Ovary (tissue), 7 donors: ENCODE measurements at regions not wholly inside any gene's neighbourhood (a gene's known extent, or its start where the extent isn't known, plus 50 kb on each side); places are given as distances from the start of the nearest gene placed in this dataset.

Source experiments
- DNase-seq, 5 donors: peaks; one replicate each; pipeline ENCODE4 v3.0.0-alpha.2; 2019 to 2020
- H3K27ac ChIP-seq, 2 donors: fragments of 200-600 bp; one replicate each; pipeline versions ENCODE4 v1.5.1 to v1.8.0; 2019 to 2022
- H3K27me3 ChIP-seq: fragments of 200-600 bp; one replicate; pipeline ENCODE4 v1.8.0; 2022
- H3K36me3 ChIP-seq: fragments of 200-600 bp; sonication (generic); one replicate; pipeline ENCODE4 v1.5.1; 2019
- H3K4me1 ChIP-seq: one replicate; pipeline ENCODE4 v1.8.1; 2013; ENCODE audit warnings: mild to moderate bottlenecking, moderate library complexity; ENCODE audit not compliant: insufficient read depth
- H3K4me3 ChIP-seq: fragments of 200-600 bp; sonication (generic); one replicate; pipeline ENCODE4 v1.5.1; 2017
- H3K9me3 ChIP-seq, 2 donors: fragments of 200-600 bp in 1 of 2; sonication (generic) in 1 of 2; one replicate each; pipeline versions ENCODE4 v1.5.1 to v1.8.1; 2013 to 2019; ENCODE audit warnings: mild to moderate bottlenecking in 1 of 2, moderate library complexity in 1 of 2
- EP300 ChIP-seq: sonication (generic); formaldehyde crosslinking; IDR thresholded peaks from one replicate; pipeline ENCODE4 v1.6.1; 2017; ENCODE audit warnings: antibody characterized with exemption
- POLR2A ChIP-seq: fragments of 450-650 bp; IDR thresholded peaks from one replicate; pipeline ENCODE4 v1.6.1; 2017; ENCODE audit warnings: antibody characterized with exemption, mild to moderate bottlenecking, moderate library complexity
- WGBS, 3 donors: extraction: QIAGEN DNeasy Blood & Tissue Kit in 1 of 3; methylation state at CpG; one replicate each; pipeline versions ENCODE4 v1.1.5 to v1.1.7; 2013 to 2017; 5-methylcytosine and 5-hydroxymethylcytosine counted together
- intact Hi-C, 4 donors: fragments of 100-400 bp; cut with DNase I; formaldehyde crosslinking; loops; one replicate each; pipeline versions ENCODE4 v1.11.0 to v1.15.1; 2022 to 2023
- TF ChIP-seq, protein P1 (sequence below), 3 donors: fragments of 450-650 bp in 2 of 3; fragments of 200-600 bp in 1 of 3; IDR thresholded peaks; one replicate each; pipeline versions ENCODE4 v1.5.1 to v1.8.0; 2016 to 2022; ENCODE audit warnings: antibody characterized with exemption in 3 of 3, mild to moderate bottlenecking in 1 of 3
- donor health status: DM: no; HTN: no; CAD: no; lungs with moderate emphysema.
- donor health status: DM: no; HTN: no; CAD: no.
- donor health status: Bipolar disorder and iron deficiency.
- donor health status: DM: no; HTN: no; CAD: no.
- donor health status: DM: yes; HTN: yes; CAD: no.

GRCh38 chr7:155154586-155154985 is 84.5 kb downstream of the HTR5A start:
- Histone ChIP-seq H3K4me3 (no peak overlapping the region), H3K27ac (no peak overlapping the region), H3K27me3 (no peaks in the 10 kb centered on the region), H3K9me3 (no peaks in the 10 kb centered on the region), H3K4me1 (no peaks in the 10 kb centered on the region), H3K36me3 (no peaks in the 10 kb centered on the region)
- TF ChIP-seq, protein P1, sequence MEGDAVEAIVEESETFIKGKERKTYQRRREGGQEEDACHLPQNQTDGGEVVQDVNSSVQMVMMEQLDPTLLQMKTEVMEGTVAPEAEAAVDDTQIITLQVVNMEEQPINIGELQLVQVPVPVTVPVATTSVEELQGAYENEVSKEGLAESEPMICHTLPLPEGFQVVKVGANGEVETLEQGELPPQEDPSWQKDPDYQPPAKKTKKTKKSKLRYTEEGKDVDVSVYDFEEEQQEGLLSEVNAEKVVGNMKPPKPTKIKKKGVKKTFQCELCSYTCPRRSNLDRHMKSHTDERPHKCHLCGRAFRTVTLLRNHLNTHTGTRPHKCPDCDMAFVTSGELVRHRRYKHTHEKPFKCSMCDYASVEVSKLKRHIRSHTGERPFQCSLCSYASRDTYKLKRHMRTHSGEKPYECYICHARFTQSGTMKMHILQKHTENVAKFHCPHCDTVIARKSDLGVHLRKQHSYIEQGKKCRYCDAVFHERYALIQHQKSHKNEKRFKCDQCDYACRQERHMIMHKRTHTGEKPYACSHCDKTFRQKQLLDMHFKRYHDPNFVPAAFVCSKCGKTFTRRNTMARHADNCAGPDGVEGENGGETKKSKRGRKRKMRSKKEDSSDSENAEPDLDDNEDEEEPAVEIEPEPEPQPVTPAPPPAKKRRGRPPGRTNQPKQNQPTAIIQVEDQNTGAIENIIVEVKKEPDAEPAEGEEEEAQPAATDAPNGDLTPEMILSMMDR (IDR thresholded peaks at IDR 0.05), result no peak
- TF ChIP-seq EP300 (no peak), POLR2A (no peak)
- WGBS, 3 donors, result 63 to 73% (median 69%) methylated on average over 10 of the region's 10 CpGs
- intact Hi-C loops, result no loop called here
- no peak for DNase-seq

- no peaks in the 10 kb centered on the region for H3K27me3 ChIP-seq
- no peaks in the 10 kb centered on the region for H3K4me1 ChIP-seq
- H3K36me3 ChIP-seq, result no peaks in the 10 kb centered on the region
- no peak overlapping the region for H3K4me3 ChIP-seq
- WGBS, 3 donors, result 64 to 72% (median 65%) methylated on average over 5 of the region's 5 CpGs
- no peak overlapping the region for H3K27ac ChIP-seq
- intact Hi-C loops, result no loop called here
- DNase-seq, result no peak
- TF ChIP-seq POLR2A (no peak), EP300 (no peak)
- H3K9me3 ChIP-seq, result no peaks in the 10 kb centered on the region
Measured at GRCh38 chr7:155161690-155162089, 91.6 kb downstream of the HTR5A start.

- no peaks in the 10 kb centered on the region for H3K36me3 ChIP-seq
- H3K4me1 ChIP-seq, result no peaks in the 10 kb centered on the region
- TF ChIP-seq, protein P1 (IDR thresholded peaks at IDR 0.05), result no peak
- TF ChIP-seq POLR2A (no peak), EP300 (no peak)
- no peak for DNase-seq
- no peaks in the 10 kb centered on the region for H3K27me3 ChIP-seq
- H3K9me3 ChIP-seq, result no peaks in the 10 kb centered on the region
- H3K27ac ChIP-seq, result no peak overlapping the region
- intact Hi-C loops, result no loop called here
- no peak overlapping the region for H3K4me3 ChIP-seq
Measured at GRCh38 chr7:155162422-155162821, 92.3 kb downstream of the HTR5A start.

DNA sequence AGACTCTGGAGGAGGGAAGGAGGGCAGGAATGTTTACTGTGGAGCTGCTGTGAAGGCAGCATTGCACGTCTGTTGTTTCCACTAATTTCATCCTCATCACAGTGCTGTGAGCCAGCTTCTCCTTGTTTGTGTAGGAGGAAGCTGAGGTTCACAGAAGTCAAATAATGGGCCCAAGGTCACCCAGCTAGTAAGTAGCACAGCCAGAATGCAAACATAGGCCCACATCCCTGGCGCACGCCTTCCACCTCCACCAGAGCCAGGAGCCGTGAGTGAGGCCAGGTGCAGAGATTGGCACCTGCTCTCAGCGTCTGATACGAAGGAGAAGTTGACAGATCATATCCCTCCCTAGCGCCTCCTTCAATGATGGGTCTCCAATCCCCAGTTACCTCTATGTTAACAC is 93.6 kb downstream of the HTR5A start:
- TF ChIP-seq, protein P1 (IDR thresholded peaks at IDR 0.05), result no peak
- no peak for TF ChIP-seq POLR2A
- TF ChIP-seq EP300, result no peak
- Histone ChIP-seq H3K27ac (no peak overlapping the region), H3K4me3 (no peak overlapping the region), H3K4me1 (no peaks in the 10 kb centered on the region), H3K36me3 (no peaks in the 10 kb centered on the region), H3K27me3 (no peaks in the 10 kb centered on the region), H3K9me3 (no peaks in the 10 kb centered on the region)
- no peak for DNase-seq
- intact Hi-C loops, result no loop called here
- WGBS, 3 donors, result 37 to 68% (median 45%) methylated on average over 7 of the region's 7 CpGs

DNA sequence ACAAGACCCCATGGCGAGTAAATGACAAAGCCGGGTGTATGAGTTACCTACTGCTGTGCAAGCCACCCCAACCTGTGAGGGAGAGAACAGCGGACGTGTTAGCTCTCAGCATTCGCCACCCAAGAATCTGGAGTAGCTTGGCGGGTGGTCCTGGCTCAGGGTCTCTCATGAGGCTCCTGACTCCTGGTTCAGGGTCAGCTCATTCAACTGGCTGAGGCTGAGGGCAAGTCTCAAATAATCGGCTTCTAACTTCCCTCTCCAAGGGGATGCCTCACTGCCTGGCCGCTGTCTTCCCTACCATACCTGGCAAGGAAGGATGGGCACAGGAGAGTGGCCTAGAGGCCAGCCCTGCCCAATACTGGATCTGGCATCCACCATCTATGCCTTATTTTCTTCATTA is 94.2 kb downstream of the HTR5A start:
- intact Hi-C loops, result no loop called here
- DNase-seq, result no peak
- 79 to 83% (median 79%) methylated on average over 8 of the region's 8 CpGs for WGBS, 3 donors
- Histone ChIP-seq H3K9me3 (no peaks in the 10 kb centered on the region), H3K4me3 (no peak overlapping the region), H3K27ac (no peak overlapping the region), H3K36me3 (no peaks in the 10 kb centered on the region), H3K4me1 (no peaks in the 10 kb centered on the region), H3K27me3 (no peaks in the 10 kb centered on the region)
- TF ChIP-seq, protein P1 (IDR thresholded peaks at IDR 0.05), result no peak
- TF ChIP-seq POLR2A (no peak), EP300 (no peak)
